ENCODE measurements at regions not wholly inside any gene's neighbourhood (a gene's known extent, or its start where the extent isn't known, plus 50 kb on each side); places are given as distances from the start of the nearest gene placed in this dataset.

DNA sequence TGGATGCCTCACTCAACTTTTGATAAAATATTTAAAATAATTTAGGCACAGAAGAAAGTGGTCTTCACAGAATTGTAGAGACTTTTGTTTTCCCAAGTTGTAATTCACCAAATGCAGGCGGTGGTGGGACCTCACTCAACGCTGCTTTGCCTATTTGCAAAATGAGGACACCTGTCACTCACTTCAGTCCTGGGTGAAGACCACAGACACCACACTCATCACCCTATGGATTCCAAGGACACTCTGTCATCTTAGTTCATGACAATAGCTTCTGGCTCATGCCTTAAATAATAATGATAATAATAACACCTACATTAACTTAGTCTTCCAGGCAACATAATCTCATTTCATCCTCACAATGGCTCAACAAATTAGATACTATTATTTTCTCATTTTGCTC, 234.4 kb downstream of the RNF152 start:
- no peaks in the 10 kb centered on the region for H3K79me2 ChIP-seq (ENCODE audit: insufficient read depth, low read length)
- H3K36me3 Mint-ChIP-seq (ENCODE audit: low read depth, unreplicated experiment): no peaks in the 10 kb centered on the region
- no peaks in the 10 kb centered on the region for H3K36me3 ChIP-seq (ENCODE audit: insufficient read depth, low read length)
- H3K27ac ChIP-seq (ENCODE audit: low read depth, low read length): no peak overlapping the region
- TF ChIP-seq EZH2 (IDR thresholded peaks at IDR 0.05; ENCODE audit: insufficient read depth, low read length): no peak
- TF ChIP-seq, protein P1, sequence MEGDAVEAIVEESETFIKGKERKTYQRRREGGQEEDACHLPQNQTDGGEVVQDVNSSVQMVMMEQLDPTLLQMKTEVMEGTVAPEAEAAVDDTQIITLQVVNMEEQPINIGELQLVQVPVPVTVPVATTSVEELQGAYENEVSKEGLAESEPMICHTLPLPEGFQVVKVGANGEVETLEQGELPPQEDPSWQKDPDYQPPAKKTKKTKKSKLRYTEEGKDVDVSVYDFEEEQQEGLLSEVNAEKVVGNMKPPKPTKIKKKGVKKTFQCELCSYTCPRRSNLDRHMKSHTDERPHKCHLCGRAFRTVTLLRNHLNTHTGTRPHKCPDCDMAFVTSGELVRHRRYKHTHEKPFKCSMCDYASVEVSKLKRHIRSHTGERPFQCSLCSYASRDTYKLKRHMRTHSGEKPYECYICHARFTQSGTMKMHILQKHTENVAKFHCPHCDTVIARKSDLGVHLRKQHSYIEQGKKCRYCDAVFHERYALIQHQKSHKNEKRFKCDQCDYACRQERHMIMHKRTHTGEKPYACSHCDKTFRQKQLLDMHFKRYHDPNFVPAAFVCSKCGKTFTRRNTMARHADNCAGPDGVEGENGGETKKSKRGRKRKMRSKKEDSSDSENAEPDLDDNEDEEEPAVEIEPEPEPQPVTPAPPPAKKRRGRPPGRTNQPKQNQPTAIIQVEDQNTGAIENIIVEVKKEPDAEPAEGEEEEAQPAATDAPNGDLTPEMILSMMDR (IDR thresholded peaks at IDR 0.05; ENCODE audit: insufficient read depth, low read depth, low read length): no peak
- H3K9me3 ChIP-seq (ENCODE audit: insufficient read depth, low read depth, low read length): no peaks in the 10 kb centered on the region
- peaks cover 3% of the 10 kb centered on the region for H3K4me1 Mint-ChIP-seq (ENCODE audit: low read depth, unreplicated experiment)
- no peak for FAIRE-seq
- H3K4me3 ChIP-seq (ENCODE audit: insufficient read depth, low read depth, low read length): no peak overlapping the region
- H3K4me3 Mint-ChIP-seq (ENCODE audit: unreplicated experiment): no peak overlapping the region
- no peaks in the 10 kb centered on the region for H3K27me3 Mint-ChIP-seq (ENCODE audit: low read depth, unreplicated experiment)
- no peak overlapping the region for H3K9ac ChIP-seq (ENCODE audit: low read length)
- H3K27me3 ChIP-seq (ENCODE audit: insufficient read depth, low read length): no peaks in the 10 kb centered on the region
- DNase-seq (ENCODE audit: low read depth): no peak
- no peak overlapping the region for H3K4me2 ChIP-seq (ENCODE audit: low read length)
- peaks cover 3% of the 10 kb centered on the region for H3K9me3 Mint-ChIP-seq (ENCODE audit: unreplicated experiment)
- H2AFZ ChIP-seq (ENCODE audit: low read depth, low read length): no peak overlapping the region
- no peaks in the 10 kb centered on the region for H3K4me1 ChIP-seq (ENCODE audit: insufficient read depth, low read length)
- H3K27ac Mint-ChIP-seq (ENCODE audit: unreplicated experiment): no peak overlapping the region
- no peaks in the 10 kb centered on the region for H4K20me1 ChIP-seq (ENCODE audit: insufficient read depth, low read length)

DNA sequence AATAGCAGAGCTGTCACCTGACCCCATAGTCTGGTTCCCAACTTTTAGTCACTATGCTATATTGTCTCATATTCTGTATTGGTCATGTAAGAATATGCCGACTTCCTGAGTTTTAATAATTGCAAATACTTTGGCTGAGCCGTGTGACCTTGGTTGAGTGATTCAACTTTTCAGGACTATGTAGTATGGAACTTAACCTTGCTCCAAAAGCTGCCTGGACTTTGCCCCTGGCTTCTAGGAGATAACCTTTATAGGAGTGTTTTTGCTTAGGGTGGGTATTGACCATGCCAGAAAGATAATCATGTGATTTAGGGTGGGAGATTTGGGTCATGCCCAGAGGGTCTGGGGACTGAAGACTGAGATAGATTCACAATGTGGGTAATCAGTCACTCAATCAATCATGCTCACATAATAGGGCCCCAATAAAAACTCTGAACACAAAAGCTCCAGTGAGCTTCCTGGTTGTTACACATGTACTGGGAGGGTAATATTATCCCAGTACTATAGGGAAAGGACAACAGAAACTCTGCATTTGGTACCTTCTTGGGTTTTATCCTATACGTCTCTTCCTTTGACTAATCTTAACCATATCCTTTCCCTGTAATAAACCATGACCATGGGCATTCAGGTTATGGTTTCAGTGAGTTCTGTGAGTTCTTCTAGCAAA, 235.6 kb downstream of the RNF152 start:
- H3K36me3 Mint-ChIP-seq (ENCODE audit: low read depth, unreplicated experiment): no peaks in the 10 kb centered on the region
- Histone ChIP-seq H2AFZ (ENCODE audit: low read depth, low read length) (no peak overlapping the region), H3K79me2 (ENCODE audit: insufficient read depth, low read length) (no peaks in the 10 kb centered on the region), H3K27me3 (ENCODE audit: insufficient read depth, low read length) (no peaks in the 10 kb centered on the region), H3K4me1 (ENCODE audit: insufficient read depth, low read length) (no peaks in the 10 kb centered on the region), H3K9me3 (ENCODE audit: insufficient read depth, low read depth, low read length) (no peaks in the 10 kb centered on the region), H4K20me1 (ENCODE audit: insufficient read depth, low read length) (no peaks in the 10 kb centered on the region), H3K4me3 (ENCODE audit: insufficient read depth, low read depth, low read length) (no peak overlapping the region), H3K36me3 (ENCODE audit: insufficient read depth, low read length) (no peaks in the 10 kb centered on the region), H3K27ac (ENCODE audit: low read depth, low read length) (no peak overlapping the region), H3K9ac (ENCODE audit: low read length) (no peak overlapping the region), H3K4me2 (ENCODE audit: low read length) (no peak overlapping the region)
- H3K9me3 Mint-ChIP-seq (ENCODE audit: unreplicated experiment): peaks cover 3% of the 10 kb centered on the region
- no peak for FAIRE-seq
- H3K27me3 Mint-ChIP-seq (ENCODE audit: low read depth, unreplicated experiment): no peaks in the 10 kb centered on the region
- TF ChIP-seq EZH2 (IDR thresholded peaks at IDR 0.05; ENCODE audit: insufficient read depth, low read length): no peak
- TF ChIP-seq, protein P1 (IDR thresholded peaks at IDR 0.05; ENCODE audit: insufficient read depth, low read depth, low read length): no peak
- H3K4me3 Mint-ChIP-seq (ENCODE audit: unreplicated experiment): no peak overlapping the region
- no peak overlapping the region for H3K27ac Mint-ChIP-seq (ENCODE audit: unreplicated experiment)
- no peak for DNase-seq (ENCODE audit: low read depth)
- H3K4me1 Mint-ChIP-seq (ENCODE audit: low read depth, unreplicated experiment): peaks cover 3% of the 10 kb centered on the region

DNA sequence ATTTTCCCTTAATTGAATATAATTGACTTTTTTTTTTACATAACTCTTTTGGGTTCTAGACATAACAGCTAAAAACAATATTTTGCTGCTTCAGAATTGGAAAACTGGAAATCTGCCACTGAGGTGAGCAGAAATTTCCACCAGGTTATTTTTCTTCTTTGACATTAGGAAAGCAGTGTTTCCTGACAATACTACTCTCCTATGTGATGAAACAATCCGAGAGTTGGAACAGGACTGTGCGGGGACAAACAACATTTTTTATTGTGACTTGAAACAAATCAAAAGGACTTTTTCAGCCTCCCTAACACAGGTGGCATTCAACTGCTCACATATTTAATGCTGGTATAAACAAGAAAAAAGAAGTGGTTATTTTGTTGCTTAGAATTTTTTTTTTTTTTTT, 237.2 kb downstream of the RNF152 start:
- no peaks in the 10 kb centered on the region for H3K27me3 Mint-ChIP-seq (ENCODE audit: low read depth, unreplicated experiment)
- Histone ChIP-seq H3K27me3 (ENCODE audit: insufficient read depth, low read length) (no peaks in the 10 kb centered on the region), H4K20me1 (ENCODE audit: insufficient read depth, low read length) (no peaks in the 10 kb centered on the region), H3K9ac (ENCODE audit: low read length) (no peak overlapping the region), H3K4me2 (ENCODE audit: low read length) (no peak overlapping the region), H3K9me3 (ENCODE audit: insufficient read depth, low read depth, low read length) (no peaks in the 10 kb centered on the region), H2AFZ (ENCODE audit: low read depth, low read length) (no peak overlapping the region), H3K4me1 (ENCODE audit: insufficient read depth, low read length) (no peaks in the 10 kb centered on the region), H3K27ac (ENCODE audit: low read depth, low read length) (no peak overlapping the region), H3K79me2 (ENCODE audit: insufficient read depth, low read length) (no peaks in the 10 kb centered on the region), H3K36me3 (ENCODE audit: insufficient read depth, low read length) (no peaks in the 10 kb centered on the region), H3K4me3 (ENCODE audit: insufficient read depth, low read depth, low read length) (no peak overlapping the region)
- DNase-seq (ENCODE audit: low read depth) (no peak), FAIRE-seq (no peak)
- H3K27ac Mint-ChIP-seq (ENCODE audit: unreplicated experiment): no peak overlapping the region
- TF ChIP-seq, protein P1 (IDR thresholded peaks at IDR 0.05; ENCODE audit: insufficient read depth, low read depth, low read length): no peak
- TF ChIP-seq EZH2 (IDR thresholded peaks at IDR 0.05; ENCODE audit: insufficient read depth, low read length): no peak
- no peak overlapping the region for H3K4me3 Mint-ChIP-seq (ENCODE audit: unreplicated experiment)
- no peaks in the 10 kb centered on the region for H3K36me3 Mint-ChIP-seq (ENCODE audit: low read depth, unreplicated experiment)
- H3K4me1 Mint-ChIP-seq (ENCODE audit: low read depth, unreplicated experiment): peaks cover 3% of the 10 kb centered on the region
- H3K9me3 Mint-ChIP-seq (ENCODE audit: unreplicated experiment): peaks cover 3% of the 10 kb centered on the region
